Fibroblast of skin of right biceps (primary cell): ENCODE measurements at regions not wholly inside any gene's neighbourhood (a gene's known extent, or its start where the extent isn't known, plus 50 kb on each side); places are given as distances from the start of the nearest gene placed in this dataset.

Experiments used
- DNase-seq: peaks from one replicate; pipeline ENCODE4 v3.0.0-alpha.2; 2013

GRCh38 chr5:160175438-160176218 lies 53.7 kb upstream of the FABP6 start:
- no peak for DNase-seq

GRCh38 chr5:160174780-160175437 lies 54.4 kb upstream of the FABP6 start:
- no peak for DNase-seq

- no peak for DNase-seq
These were observed 55.0 kb upstream of the FABP6 start for GRCh38 chr5:160174290-160174689.

- peak; percentile 47 for DNase-seq
These were observed 52.4 kb upstream of the PWWP2A start for GRCh38 chr5:160171666-160172065.

- peak; percentile 97 for DNase-seq
These were observed 50.1 kb upstream of the PWWP2A start for GRCh38 chr5:160169326-160169725.
